Stimulated activated naive CD8-positive, alpha-beta T cell treated with anti-CD3 and anti-CD28 coated beads, Interleukin-15, amount 100 ng/mL, for 72 hours (primary cell): ENCODE measurements at regions not wholly inside any gene's neighbourhood (a gene's known extent, or its start where the extent isn't known, plus 50 kb on each side); places are given as distances from the start of the nearest gene placed in this dataset.
A peak's percentile ranks its signal among the peaks of the same experiment; 100 is the strongest.
"Not testable (repeated sequence)": the region's sequence is repeated elsewhere in the genome, so short reads cannot be mapped to it uniquely, and the experiment has no call there.

ENCODE experiments used
- ATAC-seq: fragments of 150-1000 bp; cut with Tn5 transposase; 2 replicates; pipeline ENCODE4 v1.10.0; 2021; ENCODE audit warnings: mild to moderate bottlenecking, moderate library complexity
- DNase-seq, 2 donors: peaks; one replicate each; pipeline ENCODE4 v3.0.0; 2021 to 2022
- H3K27ac Mint-ChIP-seq, 2 donors: one replicate each; pipeline ENCODE4 v1.8.0; 2022; ENCODE audit warnings: mild to moderate bottlenecking in 2 of 2, mixed read lengths in 2 of 2, moderate library complexity in 2 of 2
- H3K27me3 Mint-ChIP-seq: one replicate; pipeline ENCODE4 v1.8.0; 2022; ENCODE audit warnings: mixed read lengths
- H3K4me1 Mint-ChIP-seq: one replicate; pipeline ENCODE4 v1.8.0; 2022; ENCODE audit warnings: mild to moderate bottlenecking, mixed read lengths
- H3K4me3 Mint-ChIP-seq, 2 donors: one replicate each; pipeline ENCODE4 v1.8.0; 2022; ENCODE audit warnings: mild to moderate bottlenecking in 2 of 2, mixed read lengths in 2 of 2, moderate library complexity in 1 of 2
- H3K9me3 Mint-ChIP-seq, 2 donors: one replicate each; pipeline ENCODE4 v1.8.0; 2022; ENCODE audit warnings: mixed read lengths in 2 of 2

- Mint-ChIP-seq H3K4me3 (no peak overlapping the region), H3K27ac (no peak overlapping the region), H3K4me1 (no peaks in the 10 kb centered on the region), H3K27me3 (no peaks in the 10 kb centered on the region), H3K9me3 (peaks cover 4 to 25% of the 10 kb centered on the region in 2 donors)
- DNase-seq (no peak), ATAC-seq (no peak)
Measured at GRCh38 chr1:190619724-190620123, 142.1 kb upstream of the BRINP3 start.

- no peaks in the 10 kb centered on the region for H3K27me3 Mint-ChIP-seq
- H3K27ac Mint-ChIP-seq = no peak overlapping the region
- no peak for DNase-seq
- peaks cover 8 to 22% of the 10 kb centered on the region in 2 donors for H3K9me3 Mint-ChIP-seq
- no peak for ATAC-seq
- no peak overlapping the region for H3K4me3 Mint-ChIP-seq
- H3K4me1 Mint-ChIP-seq = no peaks in the 10 kb centered on the region
Measured at GRCh38 chr1:190633488-190633887, 155.8 kb upstream of the BRINP3 start.

- Mint-ChIP-seq H3K27me3 (no peaks in the 10 kb centered on the region), H3K4me3 (no peak overlapping the region), H3K4me1 (no peaks in the 10 kb centered on the region), H3K27ac (no peak overlapping the region), H3K9me3 (peaks cover 8 to 22% of the 10 kb centered on the region in 2 donors)
- no peak for ATAC-seq
- DNase-seq = no peak
Measured at GRCh38 chr1:190634134-190634533, 156.5 kb upstream of the BRINP3 start.

GRCh38 chr1:190649553-190649952, 171.9 kb upstream of the BRINP3 start:
- ATAC-seq (no peak), DNase-seq (no peak)
- H3K4me1 Mint-ChIP-seq = no peaks in the 10 kb centered on the region
- H3K27ac Mint-ChIP-seq = no peak overlapping the region
- H3K9me3 Mint-ChIP-seq = peaks cover 0 to 9% of the 10 kb centered on the region in 2 donors
- no peak overlapping the region for H3K4me3 Mint-ChIP-seq
- no peaks in the 10 kb centered on the region for H3K27me3 Mint-ChIP-seq

GRCh38 chr1:190658907-190659306, 181.2 kb upstream of the BRINP3 start:
- no peaks in the 10 kb centered on the region for H3K27me3 Mint-ChIP-seq
- no peak overlapping the region for H3K27ac Mint-ChIP-seq
- H3K4me3 Mint-ChIP-seq = no peak overlapping the region
- ATAC-seq (no peak), DNase-seq (no peak)
- H3K4me1 Mint-ChIP-seq = no peaks in the 10 kb centered on the region
- peaks cover 7 to 11% of the 10 kb centered on the region in 2 donors for H3K9me3 Mint-ChIP-seq

- no peaks in the 10 kb centered on the region for H3K27me3 Mint-ChIP-seq
- H3K27ac Mint-ChIP-seq = no peak overlapping the region
- peaks cover 7 to 18% of the 10 kb centered on the region in 2 donors for H3K9me3 Mint-ChIP-seq
- no peak for ATAC-seq
- no peak overlapping the region for H3K4me3 Mint-ChIP-seq
- no peak for DNase-seq
- no peaks in the 10 kb centered on the region for H3K4me1 Mint-ChIP-seq
Measured at GRCh38 chr1:190663962-190664361, 186.3 kb upstream of the BRINP3 start.

GRCh38 chr1:190665045-190665444, 187.4 kb upstream of the BRINP3 start:
- H3K4me3 Mint-ChIP-seq = no peak overlapping the region
- H3K9me3 Mint-ChIP-seq = peaks cover 14 to 21% of the 10 kb centered on the region in 2 donors
- DNase-seq (no peak), ATAC-seq (no peak)
- H3K27me3 Mint-ChIP-seq = no peaks in the 10 kb centered on the region
- no peaks in the 10 kb centered on the region for H3K4me1 Mint-ChIP-seq
- no peak overlapping the region for H3K27ac Mint-ChIP-seq

GRCh38 chr1:190667914-190668313, 190.2 kb upstream of the BRINP3 start:
- no peak overlapping the region for H3K27ac Mint-ChIP-seq
- H3K9me3 Mint-ChIP-seq = peaks cover 14 to 16% of the 10 kb centered on the region in 2 donors
- H3K27me3 Mint-ChIP-seq = no peaks in the 10 kb centered on the region
- no peak overlapping the region for H3K4me3 Mint-ChIP-seq
- ATAC-seq = no peak
- H3K4me1 Mint-ChIP-seq = no peaks in the 10 kb centered on the region
- no peak for DNase-seq

- ATAC-seq = no peak
Measured at GRCh38 chr1:190679044-190679443, 201.4 kb upstream of the BRINP3 start.

GRCh38 chr1:190679454-190679853, 201.8 kb upstream of the BRINP3 start:
- DNase-seq (no peak), ATAC-seq (no peak)
- Mint-ChIP-seq H3K4me1 (no peaks in the 10 kb centered on the region), H3K27me3 (no peaks in the 10 kb centered on the region), H3K27ac (no peak overlapping the region), H3K9me3 (peaks cover 7 to 13% of the 10 kb centered on the region in 2 donors), H3K4me3 (no peak overlapping the region)

More at GRCh38 chr1:190679044-190679443, 201.4 kb upstream of the BRINP3 start:
- H3K4me1 Mint-ChIP-seq = no peaks in the 10 kb centered on the region
- no peak for DNase-seq
- H3K4me3 Mint-ChIP-seq = no peak overlapping the region
- peaks cover 10 to 13% of the 10 kb centered on the region in 2 donors for H3K9me3 Mint-ChIP-seq
- H3K27ac Mint-ChIP-seq = no peak overlapping the region
- H3K27me3 Mint-ChIP-seq = no peaks in the 10 kb centered on the region

GRCh38 chr1:190679983-190680382, 202.3 kb upstream of the BRINP3 start:
- no peak for ATAC-seq
- H3K27ac Mint-ChIP-seq = no peak overlapping the region

GRCh38 chr1:190685676-190686075, 208.0 kb upstream of the BRINP3 start:
- DNase-seq (no peak), ATAC-seq (no peak)
- H3K4me3 Mint-ChIP-seq = no peak overlapping the region
- H3K27ac Mint-ChIP-seq = no peak overlapping the region
- H3K4me1 Mint-ChIP-seq = no peaks in the 10 kb centered on the region
- H3K9me3 Mint-ChIP-seq = peaks cover 13 to 14% of the 10 kb centered on the region in 2 donors
- H3K27me3 Mint-ChIP-seq = no peaks in the 10 kb centered on the region

More at GRCh38 chr1:190679983-190680382, 202.3 kb upstream of the BRINP3 start:
- Mint-ChIP-seq H3K27me3 (no peaks in the 10 kb centered on the region), H3K4me1 (no peaks in the 10 kb centered on the region), H3K9me3 (peaks cover 7 to 13% of the 10 kb centered on the region in 2 donors), H3K4me3 (no peak overlapping the region)
- DNase-seq = no peak

GRCh38 chr1:190688096-190688495, 210.4 kb upstream of the BRINP3 start:
- ATAC-seq = no peak
- Mint-ChIP-seq H3K4me1 (no peaks in the 10 kb centered on the region), H3K27me3 (no peaks in the 10 kb centered on the region), H3K9me3 (peaks cover 8 to 12% of the 10 kb centered on the region in 2 donors), H3K4me3 (no peak overlapping the region), H3K27ac (no peak overlapping the region)
- no peak for DNase-seq

GRCh38 chr1:190698488-190698887, 220.8 kb upstream of the BRINP3 start:
- not testable (repeated sequence) for H3K27ac Mint-ChIP-seq, H3K4me3 Mint-ChIP-seq, DNase-seq, H3K27me3 Mint-ChIP-seq, ATAC-seq, H3K4me1 Mint-ChIP-seq
- H3K9me3 Mint-ChIP-seq = peaks cover 5 to 17% of the 10 kb centered on the region in 2 donors

GRCh38 chr1:190699165-190699564, 221.5 kb upstream of the BRINP3 start:
- Mint-ChIP-seq H3K27me3 (no peaks in the 10 kb centered on the region), H3K4me3 (no peak overlapping the region), H3K4me1 (no peaks in the 10 kb centered on the region), H3K27ac (no peak overlapping the region), H3K9me3 (peaks cover 5 to 21% of the 10 kb centered on the region in 2 donors)
- ATAC-seq (peak; percentile 37), DNase-seq (no peak)

GRCh38 chr1:190708418-190709057, 230.9 kb upstream of the BRINP3 start:
- no peak for ATAC-seq
- Mint-ChIP-seq H3K27ac (no peak overlapping the region), H3K27me3 (no peaks in the 10 kb centered on the region), H3K4me1 (no peaks in the 10 kb centered on the region), H3K9me3 (peaks cover 0 to 13% of the 10 kb centered on the region in 2 donors), H3K4me3 (no peak overlapping the region)
- no peak for DNase-seq

GRCh38 chr1:190711069-190711468, 233.4 kb upstream of the BRINP3 start:
- Mint-ChIP-seq H3K9me3 (peaks cover 0 to 8% of the 10 kb centered on the region in 2 donors), H3K27ac (no peak overlapping the region), H3K4me3 (no peak overlapping the region), H3K27me3 (no peaks in the 10 kb centered on the region), H3K4me1 (no peaks in the 10 kb centered on the region)
- ATAC-seq = no peak
- DNase-seq = no peak
